H1 (cell line): ENCODE measurements at regions not wholly inside any gene's neighbourhood (a gene's known extent, or its start where the extent isn't known, plus 50 kb on each side); places are given as distances from the start of the nearest gene placed in this dataset.
"Not testable (repeated sequence)": the region's sequence is repeated elsewhere in the genome, so short reads cannot be mapped to it uniquely, and the experiment has no call there.

Experiments
- CTCF ChIA-PET: fragments of 300-600 bp; sonication (Branson Sonifier 250); formaldehyde crosslinking; loops from one replicate; lab custom pipeline; 2021; ENCODE audit not compliant: partially characterized antibody; lab: Charles Lee
- POLR2A ChIA-PET: fragments of 300-600 bp; sonication (Branson Sonifier 250); formaldehyde crosslinking; loops from one replicate; lab custom pipeline; 2021; ENCODE audit warnings: inconsistent platforms; ENCODE audit not compliant: partially characterized antibody; lab: Charles Lee
- DNase-seq, 2 experiments: peaks; one replicate each; pipeline versions ENCODE4 v3.0.0 to v3.0.0-alpha.2; 2010 to 2022; ENCODE audit warnings: low spot score in 2 of 2, low read depth in 1 of 2, mixed read lengths in 1 of 2
- FAIRE-seq: peaks from 2 replicates; lab custom pipeline; 2011; peaks lifted over from hg19 to GRCh38; lab: Jason Lieb, UNC
- H2AFZ ChIP-seq: 2 replicates; pipeline ENCODE4 v1.8.1; 2012; ENCODE audit warnings: low read length, inconsistent platforms
- H2AK5ac ChIP-seq: 2 replicates; pipeline ENCODE4 v1.6.1; 2013; ENCODE audit warnings: low read depth, low read length
- H2BK120ac ChIP-seq: replicated peaks from 2 replicates; pipeline ENCODE3; 2013; ENCODE audit warnings: low read depth, low read length, inconsistent platforms
- H2BK12ac ChIP-seq: 2 replicates; pipeline ENCODE4 v1.6.1; 2013; ENCODE audit warnings: low read depth, low read length
- H2BK15ac ChIP-seq: 2 replicates; pipeline ENCODE4 v1.6.1; 2013; ENCODE audit warnings: low read length
- H2BK20ac ChIP-seq: 2 replicates; pipeline ENCODE4 v1.6.1; 2013; ENCODE audit warnings: low read length
- H2BK5ac ChIP-seq: 2 replicates; pipeline ENCODE4 v1.6.1; 2013; ENCODE audit warnings: low read depth, low read length
- H3K14ac ChIP-seq: 2 replicates; pipeline ENCODE4 v1.6.1; 2013; ENCODE audit warnings: inconsistent platforms; ENCODE audit not compliant: insufficient read length
- H3K18ac ChIP-seq: 2 replicates; pipeline ENCODE4 v1.6.1; 2013; ENCODE audit warnings: low read length; ENCODE audit errors: extremely low read depth
- H3K23ac ChIP-seq: 2 replicates; pipeline ENCODE4 v1.6.1; 2013; ENCODE audit warnings: inconsistent platforms; ENCODE audit not compliant: insufficient read length
- H3K23me2 ChIP-seq: 2 replicates; pipeline ENCODE4 v1.6.1; 2013; ENCODE audit warnings: low read depth, low read length
- H3K27ac ChIP-seq: 2 replicates; pipeline ENCODE4 v1.6.1; 2011; ENCODE audit warnings: low read depth, low read length, inconsistent platforms
- H3K27me3 ChIP-seq, 4 experiments: replicated peaks in 1 of 4; 1 replicate in 1 of 4; 2 replicates in 3 of 4; pipeline versions ENCODE4 v1.6.1 to v1.8.1; 2011 to 2013; ENCODE audit warnings: low read length in 3 of 4, mild to moderate bottlenecking in 3 of 4, inconsistent platforms in 2 of 4, mixed read lengths in 2 of 4, moderate library complexity in 1 of 4; ENCODE audit not compliant: control insufficient read depth in 3 of 4, insufficient read depth in 3 of 4; ENCODE audit errors: extremely low read depth in 1 of 4
- H3K36me3 ChIP-seq, 4 experiments: 2 replicates each; pipeline versions ENCODE4 v1.6.1 to v1.8.1; 2011 to 2013; ENCODE audit warnings: mild to moderate bottlenecking in 4 of 4, low read length in 3 of 4, moderate library complexity in 2 of 4, control low read depth in 1 of 4, inconsistent platforms in 1 of 4; ENCODE audit not compliant: insufficient read depth in 4 of 4, control insufficient read depth in 2 of 4
- H3K4ac ChIP-seq: replicated peaks from 2 replicates; pipeline ENCODE3; 2013; ENCODE audit warnings: low read length, low read depth, mixed read lengths, inconsistent platforms; ENCODE audit not compliant: insufficient read length
- H3K4me1 ChIP-seq, 4 experiments: replicated peaks in 1 of 4; 1 replicate in 1 of 4; 2 replicates in 3 of 4; pipeline versions ENCODE4 v1.6.1 to v1.8.1; 2011 to 2013; ENCODE audit warnings: low read length in 3 of 4, inconsistent platforms in 2 of 4, mixed read lengths in 1 of 4; ENCODE audit not compliant: insufficient read depth in 4 of 4, control insufficient read depth in 3 of 4
- H3K4me2 ChIP-seq, 2 experiments: 2 replicates each; pipeline versions ENCODE4 v1.6.1 to v1.8.1; 2011 to 2013; ENCODE audit warnings: low read depth in 2 of 2, low read length in 2 of 2, control low read depth in 1 of 2, inconsistent platforms in 1 of 2, mild to moderate bottlenecking in 1 of 2; ENCODE audit not compliant: insufficient read depth in 1 of 2
- H3K4me3 ChIP-seq, 4 experiments: fragments of 200-600, 300-600 bp in 1 of 4; sonication (generic), shearing (Covaris generic), sonication (Bioruptor Twin) in 1 of 4; 2 replicates each; pipeline versions ENCODE4 v1.5.1 to v1.8.1; 2011 to 2016; ENCODE audit warnings: low read length in 4 of 4, low read depth in 3 of 4, control low read depth in 2 of 4, inconsistent platforms in 2 of 4, mild to moderate bottlenecking in 2 of 4, mixed read lengths in 1 of 4, moderate library complexity in 1 of 4; ENCODE audit not compliant: insufficient read depth in 2 of 4; ENCODE audit errors: extremely low read depth in 1 of 4
- H3K56ac ChIP-seq: replicated peaks from 2 replicates; pipeline ENCODE3; 2013; ENCODE audit warnings: low read depth, mild to moderate bottlenecking, mixed read lengths, low read length, inconsistent platforms; ENCODE audit not compliant: insufficient read length
- H3K79me1 ChIP-seq: 2 replicates; pipeline ENCODE4 v1.6.1; 2013; ENCODE audit warnings: low read depth, low read length, control low read depth
- H3K79me2 ChIP-seq, 2 experiments: 2 replicates each; pipeline versions ENCODE4 v1.6.1 to v1.8.1; 2012 to 2013; ENCODE audit warnings: low read length in 2 of 2, mild to moderate bottlenecking in 2 of 2, inconsistent platforms in 1 of 2; ENCODE audit not compliant: insufficient read depth in 2 of 2, control insufficient read depth in 1 of 2
- H3K9ac ChIP-seq, 4 experiments: replicated peaks in 1 of 4; 1 replicate in 1 of 4; 2 replicates in 3 of 4; pipeline versions ENCODE4 v1.6.1 to v1.8.1; 2011 to 2013; ENCODE audit warnings: low read depth in 3 of 4, low read length in 3 of 4, control low read depth in 2 of 4, mild to moderate bottlenecking in 2 of 4, moderate library complexity in 2 of 4, inconsistent platforms in 1 of 4; ENCODE audit errors: extremely low read depth in 1 of 4
- H3K9me3 ChIP-seq, 2 experiments: 2 replicates each; pipeline versions ENCODE4 v1.6.1 to v1.8.1; 2012 to 2013; ENCODE audit warnings: mild to moderate bottlenecking in 2 of 2, moderate library complexity in 2 of 2, control low read depth in 1 of 2, inconsistent platforms in 1 of 2, low read depth in 1 of 2, low read length in 1 of 2, mixed read lengths in 1 of 2; ENCODE audit not compliant: insufficient read depth in 2 of 2
- H4K20me1 ChIP-seq, 2 experiments: replicated peaks in 1 of 2; 2 replicates each; pipeline versions ENCODE3 to v1.8.1; 2011 to 2013; ENCODE audit warnings: inconsistent platforms in 2 of 2, low read length in 2 of 2, mild to moderate bottlenecking in 1 of 2; ENCODE audit not compliant: insufficient read depth in 2 of 2, control insufficient read depth in 1 of 2
- H4K5ac ChIP-seq: 2 replicates; pipeline ENCODE4 v1.6.1; 2013; ENCODE audit warnings: low read length, low read depth, mixed read lengths, inconsistent platforms; ENCODE audit not compliant: insufficient read length
- H4K8ac ChIP-seq: 2 replicates; pipeline ENCODE4 v1.8.0; 2013; ENCODE audit warnings: mild to moderate bottlenecking, moderate library complexity, low read length, inconsistent platforms; ENCODE audit not compliant: insufficient read depth; ENCODE audit errors: extremely low read depth
- H4K91ac ChIP-seq: replicated peaks from 2 replicates; pipeline ENCODE3; 2013; ENCODE audit warnings: low read length, mixed read lengths, inconsistent platforms; ENCODE audit not compliant: insufficient read length
- WGBS, 2 experiments: shearing (Covaris generic) in 1 of 2; methylation state at CpG; one replicate each; pipeline versions ENCODE4 v1.1.6 to v1.1.7; 2013 to 2015; ENCODE audit warnings: low lambda C conversion rate in 2 of 2, mixed read lengths in 2 of 2, inconsistent platforms in 1 of 2, low coverage in 1 of 2, missing lambda C conversion rate in 1 of 2; ENCODE audit not compliant: insufficient replicate concordance in 2 of 2, insufficient coverage in 1 of 2, insufficient read length in 1 of 2; ENCODE audit errors: extremely low coverage in 1 of 2, missing lambda C conversion rate in 1 of 2; 5-methylcytosine and 5-hydroxymethylcytosine counted together
- small RNA-seq: library from polyadenylated mRNA; stranded (forward); fragments of <200 nt; extraction: miRNeasy Mini kit (QIAGEN cat#:217004); gene quantifications from one replicate; pipeline ENCODE3, GENCODE V24; 2013; ENCODE audit not compliant: insufficient read depth

- 88% methylated on average over 12 of the region's 12 CpGs; no CpG with 5 or more reads in 1 of the 2 experiments for WGBS, 2 experiments
- H3K4me3 ChIP-seq: peak overlapping the region in 3 of 4 experiments; percentile 82 to 95 (median 87); a peak in 6 of 8 replicates
- not testable (repeated sequence) for DNase-seq, H3K79me1 ChIP-seq, H3K23ac ChIP-seq, H3K9me3 ChIP-seq, FAIRE-seq, H2BK5ac ChIP-seq, H2BK120ac ChIP-seq, H2BK15ac ChIP-seq, H3K27ac ChIP-seq, H3K4me1 ChIP-seq, H3K4ac ChIP-seq, H3K27me3 ChIP-seq, H2AK5ac ChIP-seq, H3K18ac ChIP-seq, H2BK20ac ChIP-seq, H4K5ac ChIP-seq, H3K56ac ChIP-seq, H4K91ac ChIP-seq, H3K9ac ChIP-seq, H2AFZ ChIP-seq, H3K14ac ChIP-seq, H4K8ac ChIP-seq, H3K23me2 ChIP-seq, H2BK12ac ChIP-seq
- H3K36me3 ChIP-seq: peaks cover 0 to 18% (median 10%) of the 10 kb centered on the region in 4 experiments; a peak in 6 of 8 replicates
- ChIA-PET POLR2A (interaction anchor here (1.0 to 2.8 kb wide), 8 partner anchors 9 to 54 kb away, joined by 3 to 29 read pairs (median 6); partner anchors contain the start of gene ZNF254), CTCF (interaction anchor here (0.7 to 0.8 kb wide), 2 partner anchors 13 to 218 kb away, joined by 3 to 5 read pairs; no protein-coding TSS in a partner anchor)
- peaks cover 26 to 67% of the 10 kb centered on the region in 2 experiments for H3K79me2 ChIP-seq
- H3K4me2 ChIP-seq: peak overlapping the region; percentile 76 to 81
- H4K20me1 ChIP-seq: peaks cover 2 to 13% of the 10 kb centered on the region in 2 experiments
Observed at GRCh38 chr19:24035261-24035880, 51.6 kb upstream of the ZNF254 start.

Small RNA genes lying in the stretch of these regions (small RNA-seq; reads per million reads assigned to genes)
- gene RNA5-8SP4: 1.4 reads per million
